ENCODE measurements at regions not wholly inside any gene's neighbourhood (a gene's known extent, or its start where the extent isn't known, plus 50 kb on each side); places are given as distances from the start of the nearest gene placed in this dataset.

DNA sequence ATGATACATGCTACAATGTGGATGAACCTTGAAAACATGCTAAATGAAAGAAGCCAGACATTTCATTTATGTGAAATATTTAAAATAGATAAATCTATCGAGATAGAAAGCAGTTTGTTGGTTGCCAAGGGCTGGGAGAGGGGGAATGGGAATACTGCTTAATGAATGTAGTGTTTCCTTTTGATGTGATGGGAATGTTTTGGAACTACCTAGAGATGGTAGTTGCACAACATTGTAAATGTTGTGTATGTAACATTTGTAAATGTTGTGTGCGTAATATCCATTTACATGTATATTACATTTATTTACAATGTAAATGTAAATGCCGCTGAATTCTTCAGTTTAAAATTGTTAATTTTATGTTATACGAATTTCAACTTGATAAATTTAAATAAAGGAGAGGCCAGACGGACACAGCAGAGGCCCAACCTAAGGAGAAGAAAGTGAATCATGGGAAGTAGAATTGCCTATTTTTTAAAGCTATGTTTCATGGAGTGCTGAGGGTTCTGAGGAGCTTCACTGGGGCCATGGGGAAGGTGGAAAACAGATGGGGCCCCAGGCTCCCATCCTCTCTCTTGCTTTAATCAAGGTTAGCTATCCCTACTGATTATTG is 60.0 kb upstream of the TEX13D start:
- DNase-seq (ENCODE audit: low read depth, low spot score) (no peak), ATAC-seq (no peak)
- Histone ChIP-seq H3K4me3 (ENCODE audit: low read depth in 2 of 2, low read length in 2 of 2) (no peak overlapping the region), H3K36me3 (ENCODE audit: control insufficient read depth, insufficient read depth, low read length) (no peaks in the 10 kb centered on the region), H3K9me3 (ENCODE audit: control insufficient read depth, insufficient read depth, low read depth, low read length) (no peaks in the 10 kb centered on the region), H3K27ac (ENCODE audit: low read length) (no peak overlapping the region), H3K4me1 (ENCODE audit: control insufficient read depth, insufficient read depth, low read length) (no peaks in the 10 kb centered on the region), H3K27me3 (ENCODE audit: control insufficient read depth, insufficient read depth, low read length) (no peaks in the 10 kb centered on the region)
- TF ChIP-seq SIN3A (IDR thresholded peaks at IDR 0.05; ENCODE audit: borderline replicate concordance, insufficient read depth, low read depth, low read length) (no peak), TCF7L2 (IDR thresholded peaks at IDR 0.05; ENCODE audit: low read depth, low read length) (no peak), POLR2AphosphoS5 (IDR thresholded peaks at IDR 0.05; ENCODE audit: low read depth, low read length) (no peak), CTCF (IDR thresholded peaks at IDR 0.05) (no peak)
- TF ChIP-seq, protein P1, sequence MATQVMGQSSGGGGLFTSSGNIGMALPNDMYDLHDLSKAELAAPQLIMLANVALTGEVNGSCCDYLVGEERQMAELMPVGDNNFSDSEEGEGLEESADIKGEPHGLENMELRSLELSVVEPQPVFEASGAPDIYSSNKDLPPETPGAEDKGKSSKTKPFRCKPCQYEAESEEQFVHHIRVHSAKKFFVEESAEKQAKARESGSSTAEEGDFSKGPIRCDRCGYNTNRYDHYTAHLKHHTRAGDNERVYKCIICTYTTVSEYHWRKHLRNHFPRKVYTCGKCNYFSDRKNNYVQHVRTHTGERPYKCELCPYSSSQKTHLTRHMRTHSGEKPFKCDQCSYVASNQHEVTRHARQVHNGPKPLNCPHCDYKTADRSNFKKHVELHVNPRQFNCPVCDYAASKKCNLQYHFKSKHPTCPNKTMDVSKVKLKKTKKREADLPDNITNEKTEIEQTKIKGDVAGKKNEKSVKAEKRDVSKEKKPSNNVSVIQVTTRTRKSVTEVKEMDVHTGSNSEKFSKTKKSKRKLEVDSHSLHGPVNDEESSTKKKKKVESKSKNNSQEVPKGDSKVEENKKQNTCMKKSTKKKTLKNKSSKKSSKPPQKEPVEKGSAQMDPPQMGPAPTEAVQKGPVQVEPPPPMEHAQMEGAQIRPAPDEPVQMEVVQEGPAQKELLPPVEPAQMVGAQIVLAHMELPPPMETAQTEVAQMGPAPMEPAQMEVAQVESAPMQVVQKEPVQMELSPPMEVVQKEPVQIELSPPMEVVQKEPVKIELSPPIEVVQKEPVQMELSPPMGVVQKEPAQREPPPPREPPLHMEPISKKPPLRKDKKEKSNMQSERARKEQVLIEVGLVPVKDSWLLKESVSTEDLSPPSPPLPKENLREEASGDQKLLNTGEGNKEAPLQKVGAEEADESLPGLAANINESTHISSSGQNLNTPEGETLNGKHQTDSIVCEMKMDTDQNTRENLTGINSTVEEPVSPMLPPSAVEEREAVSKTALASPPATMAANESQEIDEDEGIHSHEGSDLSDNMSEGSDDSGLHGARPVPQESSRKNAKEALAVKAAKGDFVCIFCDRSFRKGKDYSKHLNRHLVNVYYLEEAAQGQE (IDR thresholded peaks at IDR 0.05; ENCODE audit: insufficient read depth in 1 of 2, low read depth in 2 of 2, low read length in 1 of 2), result no peak
- in situ Hi-C loops (cut with HindIII; ENCODE audit: low pct_unique_long_range_greater_than_20kb, low sequenced_read_pairs), result no loop called here
- POLR2A ChIA-PET, result no interaction called here
- no TSS peak for BruUV-seq (replicated peaks)
- intact Hi-C loops (cut with micrococcal nuclease; ENCODE audit: unreplicated experiment), result no loop called here
- CTCF ChIA-PET, result no interaction called here

DNA sequence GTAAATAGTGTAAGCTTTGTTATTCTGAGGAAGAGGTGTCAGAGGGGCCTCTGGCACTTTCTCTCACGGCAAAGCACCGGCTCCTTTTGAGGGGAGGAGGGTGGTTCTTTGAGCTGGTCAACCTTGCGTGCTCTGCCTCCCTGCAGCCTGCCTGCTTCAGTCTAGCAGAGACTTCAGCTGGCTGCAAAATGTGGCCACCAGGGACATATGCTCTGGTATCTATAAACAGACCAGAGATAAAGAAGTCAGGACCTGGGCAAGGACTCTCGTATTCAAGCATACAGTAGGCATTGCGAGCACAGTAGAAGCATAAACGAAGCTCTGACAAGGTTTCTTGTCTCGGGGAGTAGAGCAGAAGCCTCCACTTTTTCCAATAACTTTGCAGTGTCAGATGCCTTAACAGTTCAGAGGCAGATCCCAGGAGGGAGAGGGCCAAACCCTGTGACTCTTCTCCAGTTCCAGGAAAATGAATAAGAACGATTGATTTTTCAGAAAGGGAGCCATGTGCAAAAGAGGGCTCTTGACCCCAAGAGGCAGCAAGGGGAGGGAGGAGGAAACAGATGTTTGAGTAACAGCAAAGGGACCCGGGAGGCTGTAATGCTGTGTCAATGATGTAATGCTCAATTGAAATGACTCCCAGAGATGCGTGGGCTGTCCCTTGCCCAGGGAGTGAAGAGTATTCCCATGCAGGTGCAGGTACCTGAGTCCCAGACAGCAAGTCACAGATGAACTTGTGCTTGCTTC is 57.9 kb upstream of the TEX13D start:
- ATAC-seq, result no peak
- ChIA-PET CTCF (no interaction called here), POLR2A (no interaction called here)
- no peak for DNase-seq (ENCODE audit: low read depth, low spot score)
- BruUV-seq (replicated peaks), result no TSS peak
- intact Hi-C loops (cut with micrococcal nuclease; ENCODE audit: unreplicated experiment), result no loop called here
- Histone ChIP-seq H3K27ac (ENCODE audit: low read length) (no peak overlapping the region), H3K4me3 (ENCODE audit: low read depth in 2 of 2, low read length in 2 of 2) (no peak overlapping the region), H3K36me3 (ENCODE audit: control insufficient read depth, insufficient read depth, low read length) (no peaks in the 10 kb centered on the region), H3K27me3 (ENCODE audit: control insufficient read depth, insufficient read depth, low read length) (no peaks in the 10 kb centered on the region), H3K9me3 (ENCODE audit: control insufficient read depth, insufficient read depth, low read depth, low read length) (no peaks in the 10 kb centered on the region), H3K4me1 (ENCODE audit: control insufficient read depth, insufficient read depth, low read length) (no peaks in the 10 kb centered on the region)
- in situ Hi-C loops (cut with HindIII; ENCODE audit: low pct_unique_long_range_greater_than_20kb, low sequenced_read_pairs), result no loop called here
- TF ChIP-seq TCF7L2 (IDR thresholded peaks at IDR 0.05; ENCODE audit: low read depth, low read length) (no peak), POLR2AphosphoS5 (IDR thresholded peaks at IDR 0.05; ENCODE audit: low read depth, low read length) (no peak), CTCF (IDR thresholded peaks at IDR 0.05) (no peak)
